C4-2B (cell line): ENCODE measurements at regions not wholly inside any gene's neighbourhood (a gene's known extent, or its start where the extent isn't known, plus 50 kb on each side); places are given as distances from the start of the nearest gene placed in this dataset.

ENCODE experiments used
- ZFX ChIP-seq: fragments of 450-650 bp; IDR thresholded peaks from 2 replicates; pipeline ENCODE4 v1.6.1; 2017
- TF ChIP-seq, protein P1 (sequence below): fragments of 450-650 bp; conservative IDR thresholded peaks from 2 replicates; pipeline ENCODE4 v1.5.1; 2017; ENCODE audit warnings: mild to moderate bottlenecking

- TF ChIP-seq, protein P1, sequence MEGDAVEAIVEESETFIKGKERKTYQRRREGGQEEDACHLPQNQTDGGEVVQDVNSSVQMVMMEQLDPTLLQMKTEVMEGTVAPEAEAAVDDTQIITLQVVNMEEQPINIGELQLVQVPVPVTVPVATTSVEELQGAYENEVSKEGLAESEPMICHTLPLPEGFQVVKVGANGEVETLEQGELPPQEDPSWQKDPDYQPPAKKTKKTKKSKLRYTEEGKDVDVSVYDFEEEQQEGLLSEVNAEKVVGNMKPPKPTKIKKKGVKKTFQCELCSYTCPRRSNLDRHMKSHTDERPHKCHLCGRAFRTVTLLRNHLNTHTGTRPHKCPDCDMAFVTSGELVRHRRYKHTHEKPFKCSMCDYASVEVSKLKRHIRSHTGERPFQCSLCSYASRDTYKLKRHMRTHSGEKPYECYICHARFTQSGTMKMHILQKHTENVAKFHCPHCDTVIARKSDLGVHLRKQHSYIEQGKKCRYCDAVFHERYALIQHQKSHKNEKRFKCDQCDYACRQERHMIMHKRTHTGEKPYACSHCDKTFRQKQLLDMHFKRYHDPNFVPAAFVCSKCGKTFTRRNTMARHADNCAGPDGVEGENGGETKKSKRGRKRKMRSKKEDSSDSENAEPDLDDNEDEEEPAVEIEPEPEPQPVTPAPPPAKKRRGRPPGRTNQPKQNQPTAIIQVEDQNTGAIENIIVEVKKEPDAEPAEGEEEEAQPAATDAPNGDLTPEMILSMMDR, result no peak
- no peak for TF ChIP-seq ZFX
These were observed 573.5 kb downstream of the KIF20B start for GRCh38 chr10:90274721-90275468.
